ENCODE measurements at regions not wholly inside any gene's neighbourhood (a gene's known extent, or its start where the extent isn't known, plus 50 kb on each side); places are given as distances from the start of the nearest gene placed in this dataset.

DNA sequence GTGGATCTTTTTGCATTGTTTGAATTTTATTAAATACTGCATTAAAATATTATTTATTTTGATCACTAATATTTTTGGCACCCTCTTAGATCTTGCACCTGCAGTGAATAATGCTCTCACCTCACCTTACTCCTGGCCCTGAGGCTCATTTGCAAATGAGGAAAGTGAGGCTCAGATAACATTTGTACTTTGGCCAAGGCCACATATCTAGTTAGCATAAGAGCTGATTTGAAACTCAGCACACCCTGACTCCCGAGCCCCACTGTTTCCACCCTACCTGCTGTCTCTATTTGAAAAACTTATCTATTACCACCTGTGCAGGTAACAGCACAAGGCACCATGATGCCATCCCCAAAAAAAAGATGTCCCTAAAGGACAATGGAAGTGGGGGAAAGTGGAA lies 358.7 kb upstream of the MAF start:
- TF ChIP-seq, protein P1, sequence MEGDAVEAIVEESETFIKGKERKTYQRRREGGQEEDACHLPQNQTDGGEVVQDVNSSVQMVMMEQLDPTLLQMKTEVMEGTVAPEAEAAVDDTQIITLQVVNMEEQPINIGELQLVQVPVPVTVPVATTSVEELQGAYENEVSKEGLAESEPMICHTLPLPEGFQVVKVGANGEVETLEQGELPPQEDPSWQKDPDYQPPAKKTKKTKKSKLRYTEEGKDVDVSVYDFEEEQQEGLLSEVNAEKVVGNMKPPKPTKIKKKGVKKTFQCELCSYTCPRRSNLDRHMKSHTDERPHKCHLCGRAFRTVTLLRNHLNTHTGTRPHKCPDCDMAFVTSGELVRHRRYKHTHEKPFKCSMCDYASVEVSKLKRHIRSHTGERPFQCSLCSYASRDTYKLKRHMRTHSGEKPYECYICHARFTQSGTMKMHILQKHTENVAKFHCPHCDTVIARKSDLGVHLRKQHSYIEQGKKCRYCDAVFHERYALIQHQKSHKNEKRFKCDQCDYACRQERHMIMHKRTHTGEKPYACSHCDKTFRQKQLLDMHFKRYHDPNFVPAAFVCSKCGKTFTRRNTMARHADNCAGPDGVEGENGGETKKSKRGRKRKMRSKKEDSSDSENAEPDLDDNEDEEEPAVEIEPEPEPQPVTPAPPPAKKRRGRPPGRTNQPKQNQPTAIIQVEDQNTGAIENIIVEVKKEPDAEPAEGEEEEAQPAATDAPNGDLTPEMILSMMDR (IDR thresholded peaks at IDR 0.05): no peak
- no peak for TF ChIP-seq POLR2A (IDR thresholded peaks at IDR 0.05)
- TF ChIP-seq EP300 (IDR thresholded peaks at IDR 0.05): no peak
